ENCODE measurements at regions not wholly inside any gene's neighbourhood (a gene's known extent, or its start where the extent isn't known, plus 50 kb on each side); places are given as distances from the start of the nearest gene placed in this dataset.

DNA sequence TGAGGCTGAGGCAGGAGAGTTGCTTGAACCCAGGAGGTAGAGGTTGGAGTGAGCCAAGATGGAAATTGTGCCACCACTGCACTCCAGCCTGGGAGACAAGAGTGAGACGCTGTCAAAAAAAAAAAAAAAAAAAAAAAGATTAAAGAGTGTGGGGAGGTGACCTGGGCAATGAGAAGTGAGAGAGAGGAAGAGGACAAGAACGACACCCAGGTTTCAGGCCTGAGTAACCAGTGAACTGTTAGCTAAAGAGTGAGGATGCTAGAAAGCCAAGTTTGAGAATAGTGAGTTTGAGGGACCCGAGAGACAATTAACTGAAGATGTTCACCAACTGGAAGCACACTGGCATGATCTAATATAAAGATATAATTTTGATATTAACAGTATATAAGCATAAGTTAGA lies 85.4 kb upstream of the TNFAIP3 start:
- Mint-ChIP-seq H3K27ac (no peak overlapping the region), H3K36me3 (no peaks in the 10 kb centered on the region), H3K27me3 (no peaks in the 10 kb centered on the region), H3K9me3 (no peaks in the 10 kb centered on the region), H3K4me3 (no peak overlapping the region), H3K4me1 (no peaks in the 10 kb centered on the region)
- DNase-seq, result no peak

DNA sequence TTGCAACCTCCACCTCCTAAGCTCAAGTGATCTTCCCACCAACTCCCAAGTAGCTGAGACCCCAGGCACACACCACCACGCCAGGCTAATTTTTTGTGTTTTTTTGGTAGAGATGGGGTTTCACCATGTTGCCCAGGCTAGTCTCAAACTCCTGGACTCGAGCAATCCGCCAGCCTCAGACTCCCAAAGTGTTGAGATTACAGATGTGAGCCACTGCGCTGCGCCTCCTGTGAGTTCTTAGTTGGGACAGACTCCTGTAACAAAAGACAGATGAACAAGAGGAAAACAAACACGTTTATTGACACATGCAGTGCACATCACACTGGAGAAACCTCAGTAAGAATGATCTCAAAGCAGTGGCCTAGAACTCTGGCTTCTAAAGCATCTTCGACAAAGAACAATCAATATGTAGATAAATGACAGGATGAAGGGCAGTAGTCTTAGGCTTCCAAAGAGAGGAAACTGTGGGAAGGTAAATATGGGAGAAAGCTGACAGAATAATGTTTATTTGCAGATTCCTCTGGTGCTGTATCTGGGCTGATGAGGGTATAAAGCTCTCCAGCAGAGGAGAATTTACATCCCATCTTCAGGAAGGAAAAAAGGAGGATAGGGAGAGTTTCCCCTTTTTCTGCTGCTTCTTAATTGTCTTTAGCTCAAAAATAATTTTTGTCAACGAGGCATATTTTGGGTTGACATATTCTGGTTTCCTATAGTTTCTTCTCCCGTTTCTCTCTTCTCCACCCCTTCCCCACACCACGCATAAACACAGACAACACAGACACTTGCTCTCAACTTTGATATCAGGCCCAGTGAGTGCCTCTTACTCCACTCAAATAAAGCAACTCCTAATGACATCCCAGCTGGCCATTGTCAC lies 84.7 kb upstream of the TNFAIP3 start:
- H3K27me3 Mint-ChIP-seq, result no peaks in the 10 kb centered on the region
- H3K27ac Mint-ChIP-seq, result no peak overlapping the region
- H3K4me1 Mint-ChIP-seq, result no peaks in the 10 kb centered on the region
- H3K4me3 Mint-ChIP-seq, result no peak overlapping the region
- no peak for DNase-seq
- H3K36me3 Mint-ChIP-seq, result no peaks in the 10 kb centered on the region
- no peaks in the 10 kb centered on the region for H3K9me3 Mint-ChIP-seq

DNA sequence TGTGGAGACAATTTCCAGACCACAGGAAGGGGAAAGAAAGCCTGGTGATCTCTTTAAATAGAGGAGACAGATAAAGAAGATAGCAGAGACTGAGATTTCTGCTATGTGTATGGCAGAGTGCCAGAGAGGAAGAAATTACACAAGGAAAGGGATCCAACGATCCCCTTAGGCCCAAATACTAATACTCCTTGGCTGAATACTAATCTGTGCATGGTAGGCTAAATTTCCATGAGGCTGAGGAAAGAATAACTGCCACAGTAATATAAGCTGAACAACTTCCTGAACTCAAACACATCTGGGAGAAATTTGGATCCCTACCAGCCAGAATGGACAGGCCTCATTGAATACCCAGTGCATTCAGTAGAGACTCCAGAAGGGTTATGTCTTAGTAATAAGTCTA lies 83.3 kb upstream of the TNFAIP3 start:
- DNase-seq, result no peak
- Mint-ChIP-seq H3K27me3 (no peaks in the 10 kb centered on the region), H3K4me3 (no peak overlapping the region), H3K4me1 (peaks cover 1% of the 10 kb centered on the region), H3K27ac (no peak overlapping the region), H3K36me3 (no peaks in the 10 kb centered on the region), H3K9me3 (no peaks in the 10 kb centered on the region)

DNA sequence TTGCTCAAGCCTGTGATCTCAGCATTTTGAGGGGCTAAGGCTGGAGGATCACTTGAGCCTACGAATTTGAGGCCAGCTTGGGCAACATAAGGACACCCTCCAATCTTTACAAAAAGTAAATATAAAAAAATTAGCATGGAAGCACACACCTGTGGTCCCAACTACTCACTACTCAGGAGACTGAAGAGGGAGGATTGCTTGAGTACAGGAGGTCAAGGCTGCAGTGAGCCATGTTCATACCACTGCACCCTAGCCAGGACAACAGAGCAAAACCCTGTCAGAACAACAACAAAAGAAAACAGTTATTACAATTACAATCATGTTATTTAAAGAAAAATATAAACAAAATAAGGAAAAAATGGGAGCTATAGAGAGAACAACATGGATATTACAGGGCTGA lies 82.5 kb upstream of the TNFAIP3 start:
- no peaks in the 10 kb centered on the region for H3K36me3 Mint-ChIP-seq
- H3K27ac Mint-ChIP-seq, result no peak overlapping the region
- peaks cover 1% of the 10 kb centered on the region for H3K4me1 Mint-ChIP-seq
- no peak overlapping the region for H3K4me3 Mint-ChIP-seq
- no peak for DNase-seq
- no peaks in the 10 kb centered on the region for H3K27me3 Mint-ChIP-seq
- peaks cover 3% of the 10 kb centered on the region for H3K9me3 Mint-ChIP-seq

DNA sequence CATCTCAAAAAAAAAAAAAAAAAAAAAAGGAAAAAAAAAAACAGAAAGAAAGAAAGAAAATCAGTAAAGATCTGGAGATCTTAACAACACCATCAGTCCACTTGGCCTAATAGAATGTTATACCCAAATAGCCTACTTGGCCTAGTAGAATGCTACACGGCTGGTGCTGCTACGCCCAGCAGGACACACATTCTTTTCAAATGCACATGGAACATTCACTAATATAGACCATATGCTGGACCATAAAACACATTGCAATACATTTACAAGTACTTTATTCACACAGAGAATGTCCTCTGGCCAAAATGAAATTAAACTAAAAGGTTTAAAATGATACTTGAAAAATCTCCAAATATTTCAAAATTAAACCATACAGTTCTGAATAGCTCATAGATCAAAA lies 80.0 kb upstream of the TNFAIP3 start:
- Mint-ChIP-seq H3K27ac (no peak overlapping the region), H3K9me3 (peaks cover 3% of the 10 kb centered on the region), H3K4me1 (peaks cover 24% of the 10 kb centered on the region), H3K27me3 (no peaks in the 10 kb centered on the region), H3K36me3 (no peaks in the 10 kb centered on the region), H3K4me3 (no peak overlapping the region)
- DNase-seq, result no peak

DNA sequence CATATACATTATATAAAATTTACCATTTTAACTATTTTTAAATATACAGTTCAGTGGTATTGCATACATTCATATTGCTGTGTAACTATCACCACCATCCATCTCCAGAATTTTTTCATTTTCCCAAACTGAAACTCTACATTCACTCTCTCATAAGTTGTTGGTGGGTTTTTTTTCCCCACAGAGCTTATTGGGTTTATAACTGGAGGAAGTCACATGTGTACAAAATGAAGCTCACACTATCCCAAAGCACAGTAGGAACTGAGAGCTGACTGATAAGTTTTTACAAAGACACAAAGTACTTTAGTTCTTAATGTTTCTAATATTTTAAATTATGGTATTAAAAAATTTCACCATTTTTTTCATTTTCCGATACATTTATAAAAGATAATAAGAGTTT lies 78.8 kb upstream of the TNFAIP3 start:
- H3K4me3 Mint-ChIP-seq, result no peak overlapping the region
- H3K9me3 Mint-ChIP-seq, result peaks cover 3% of the 10 kb centered on the region
- no peaks in the 10 kb centered on the region for H3K27me3 Mint-ChIP-seq
- no peaks in the 10 kb centered on the region for H3K36me3 Mint-ChIP-seq
- no peak for DNase-seq
- peaks cover 28% of the 10 kb centered on the region for H3K4me1 Mint-ChIP-seq
- no peak overlapping the region for H3K27ac Mint-ChIP-seq

DNA sequence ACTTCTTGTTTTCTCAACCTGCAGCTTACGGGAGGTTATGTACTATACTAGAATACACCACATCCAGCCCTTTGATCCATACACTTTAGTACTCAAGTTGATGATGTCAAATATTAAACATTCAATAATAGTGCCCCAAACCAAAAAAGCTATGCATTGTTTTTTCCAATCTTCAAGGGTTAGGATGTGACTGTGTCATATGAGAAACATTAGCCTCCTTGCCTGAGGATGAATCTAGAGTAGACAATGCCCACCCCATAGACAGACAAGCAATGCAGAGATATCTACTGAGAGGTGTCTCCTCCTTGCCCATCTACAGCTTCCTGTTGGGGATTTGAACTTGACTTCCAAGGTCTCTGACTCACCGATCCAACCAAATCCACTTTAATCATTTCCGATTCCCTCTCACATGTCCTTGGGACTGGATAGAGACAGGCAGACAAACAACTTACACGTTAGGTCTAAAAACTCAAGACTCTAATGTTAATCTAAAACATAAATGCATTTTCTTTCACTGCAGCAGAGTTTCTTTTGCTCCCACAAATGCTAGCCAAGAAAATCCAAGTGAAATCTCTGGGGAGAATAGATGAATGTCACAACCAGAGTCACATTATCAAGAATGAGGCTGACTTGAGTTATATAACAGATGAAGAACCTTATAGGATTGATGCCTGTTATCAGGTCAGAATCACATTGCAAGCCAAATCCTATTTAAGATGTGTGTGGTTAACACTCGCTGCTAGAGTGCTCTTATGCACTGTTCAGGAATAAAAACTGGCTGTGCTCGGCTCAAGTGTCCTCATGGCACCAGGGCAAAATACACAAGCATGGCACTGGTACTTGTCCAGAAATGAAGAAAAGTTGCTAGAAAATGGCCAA lies 75.5 kb upstream of the TNFAIP3 start:
- Mint-ChIP-seq H3K27ac (peak overlapping the region; percentile 76), H3K4me3 (peak overlapping the region; percentile 29), H3K27me3 (no peaks in the 10 kb centered on the region), H3K4me1 (peaks cover 53% of the 10 kb centered on the region), H3K9me3 (peaks cover 3% of the 10 kb centered on the region), H3K36me3 (no peaks in the 10 kb centered on the region)
- DNase-seq, result no peak

DNA sequence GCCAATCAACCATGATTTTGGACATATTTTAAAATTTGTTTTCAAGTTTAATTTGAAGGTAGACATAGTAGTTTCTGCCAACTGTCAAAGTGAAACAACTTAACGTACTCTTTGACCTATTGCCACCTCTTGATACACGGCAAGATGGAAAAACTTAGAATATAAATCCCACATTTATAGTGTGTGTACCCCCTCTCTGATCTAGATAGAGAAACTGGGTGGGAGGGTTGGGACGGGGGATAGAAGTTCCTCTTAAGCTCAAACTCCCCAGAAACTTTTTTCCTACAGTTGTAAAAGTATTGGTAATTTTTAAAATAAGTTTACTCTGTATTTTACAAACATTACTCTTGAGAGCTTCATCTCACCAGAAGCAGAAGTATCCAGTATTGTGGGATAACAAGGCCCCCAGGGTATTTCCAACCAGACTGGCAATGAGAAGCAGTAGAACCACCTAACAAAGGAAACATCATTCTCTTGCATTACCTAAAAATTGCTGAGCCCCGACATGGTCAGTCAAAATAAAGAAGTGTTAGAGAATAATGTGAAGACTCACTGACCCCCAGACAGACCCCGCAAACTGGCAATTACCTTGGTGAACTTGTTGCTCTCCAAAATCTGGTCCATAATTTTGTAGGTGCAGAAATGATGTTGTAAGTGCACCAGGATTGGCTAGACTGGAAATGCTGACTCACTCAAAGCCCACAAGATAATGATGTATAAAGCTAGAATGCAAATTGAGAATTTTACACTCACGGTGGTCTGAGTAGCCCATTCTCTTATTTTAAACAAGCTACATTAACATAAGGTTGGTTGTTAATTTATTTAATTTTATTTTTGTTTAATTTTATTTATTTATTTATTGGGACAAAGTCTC lies 74.7 kb upstream of the TNFAIP3 start:
- H3K9me3 Mint-ChIP-seq, result peaks cover 3% of the 10 kb centered on the region
- DNase-seq, result no peak
- peak overlapping the region; percentile 40 for H3K4me3 Mint-ChIP-seq
- no peaks in the 10 kb centered on the region for H3K27me3 Mint-ChIP-seq
- H3K36me3 Mint-ChIP-seq, result no peaks in the 10 kb centered on the region
- peak overlapping the region; percentile 80 for H3K27ac Mint-ChIP-seq
- peaks cover 53% of the 10 kb centered on the region for H3K4me1 Mint-ChIP-seq

DNA sequence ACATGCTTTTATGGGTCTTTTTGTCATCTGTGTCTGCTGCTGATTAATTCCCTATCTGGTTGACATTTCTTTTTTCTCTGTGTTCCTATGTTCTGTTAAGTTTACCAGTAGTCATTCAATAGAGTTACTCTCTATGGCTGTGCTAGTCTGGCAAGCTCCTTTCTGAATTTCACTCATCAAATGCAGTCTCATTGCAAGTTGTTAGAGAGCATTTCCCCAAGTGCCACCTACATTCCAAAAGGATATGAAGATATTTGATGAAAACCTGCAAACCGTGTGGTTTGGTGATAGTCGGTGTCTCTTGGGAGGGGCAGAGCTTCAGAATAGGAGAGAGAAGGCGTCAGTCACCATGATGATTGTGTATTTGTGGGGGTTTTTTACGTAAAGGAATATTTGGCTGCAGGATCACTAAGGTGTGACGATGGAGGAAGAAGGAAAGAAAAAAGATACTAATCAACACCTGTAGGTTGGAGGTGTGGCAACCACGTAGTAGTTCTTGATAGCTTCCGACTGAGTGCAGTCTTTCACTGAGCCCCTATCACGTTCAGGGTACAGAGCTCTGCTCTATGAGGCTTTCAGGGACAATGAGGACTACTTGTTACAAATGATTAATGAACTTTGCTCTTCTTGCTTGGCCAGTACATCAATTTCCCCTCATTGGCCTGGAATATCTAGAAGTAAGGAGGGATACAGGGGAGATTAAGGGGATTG lies 73.1 kb upstream of the TNFAIP3 start:
- peaks cover 2% of the 10 kb centered on the region for H3K9me3 Mint-ChIP-seq
- no peaks in the 10 kb centered on the region for H3K36me3 Mint-ChIP-seq
- H3K27ac Mint-ChIP-seq, result no peak overlapping the region
- H3K27me3 Mint-ChIP-seq, result no peaks in the 10 kb centered on the region
- H3K4me3 Mint-ChIP-seq, result no peak overlapping the region
- DNase-seq, result no peak
- peaks cover 59% of the 10 kb centered on the region for H3K4me1 Mint-ChIP-seq

DNA sequence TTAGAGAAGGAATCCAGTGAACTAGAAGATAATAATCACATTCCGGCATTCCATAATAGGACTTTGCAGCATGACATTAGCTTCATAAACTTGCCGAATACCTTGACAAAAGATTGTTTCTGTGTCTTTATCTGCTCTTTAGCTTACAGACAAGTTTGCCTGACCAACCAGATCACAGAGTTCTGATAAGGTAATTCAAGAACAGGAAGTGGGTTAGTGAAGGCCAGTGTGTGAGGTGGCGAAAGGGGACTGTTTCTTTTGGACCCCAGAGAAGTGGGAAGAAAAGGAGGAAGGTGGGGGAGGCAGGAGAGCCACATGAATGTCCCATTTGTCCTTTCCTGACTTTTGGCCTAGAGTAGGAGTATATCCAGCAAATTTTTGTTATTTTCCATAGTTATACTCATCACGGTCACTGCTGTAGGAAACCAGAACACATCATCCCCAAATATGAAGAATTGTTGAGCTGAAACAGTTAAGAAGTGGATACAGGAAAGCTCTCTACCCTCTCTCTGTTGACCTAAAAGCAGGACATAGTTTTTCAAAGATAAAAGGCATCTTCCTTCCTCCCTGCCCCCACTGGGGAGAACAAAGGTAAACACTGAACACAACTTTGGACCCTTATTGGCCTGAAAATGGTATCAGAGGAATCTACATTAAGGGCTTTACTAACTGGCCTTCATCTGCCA lies 72.4 kb upstream of the TNFAIP3 start:
- Mint-ChIP-seq H3K4me3 (no peak overlapping the region), H3K27ac (no peak overlapping the region), H3K4me1 (peaks cover 66% of the 10 kb centered on the region)

DNA sequence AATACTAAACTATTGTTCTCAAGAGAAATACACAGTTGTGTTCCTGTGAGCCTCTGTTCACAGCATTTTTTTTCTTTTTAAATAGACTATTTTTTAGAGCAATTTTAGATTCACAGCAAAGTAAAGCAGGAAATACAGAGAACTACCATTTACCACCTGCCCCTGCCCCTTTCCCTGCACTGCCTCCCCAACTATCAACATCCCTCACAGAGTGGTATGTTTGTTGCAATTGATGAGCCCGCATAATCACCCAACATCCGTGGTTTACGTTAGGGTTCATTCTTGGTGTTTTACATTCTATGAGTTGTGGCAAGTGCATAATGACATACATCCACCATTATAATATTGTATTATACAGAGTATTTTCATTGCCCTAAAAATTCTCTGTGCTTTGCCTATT lies 71.6 kb upstream of the TNFAIP3 start:
- no peak overlapping the region for H3K27ac Mint-ChIP-seq
- DNase-seq, result no peak
- H3K27me3 Mint-ChIP-seq, result no peaks in the 10 kb centered on the region
- H3K9me3 Mint-ChIP-seq, result no peaks in the 10 kb centered on the region
- H3K36me3 Mint-ChIP-seq, result no peaks in the 10 kb centered on the region
- H3K4me3 Mint-ChIP-seq, result no peak overlapping the region
- H3K4me1 Mint-ChIP-seq, result peaks cover 66% of the 10 kb centered on the region

More for the DNA sequence above, 72.4 kb upstream of the TNFAIP3 start:
- no peaks in the 10 kb centered on the region for H3K9me3 Mint-ChIP-seq
- H3K36me3 Mint-ChIP-seq, result no peaks in the 10 kb centered on the region
- DNase-seq, result no peak
- no peaks in the 10 kb centered on the region for H3K27me3 Mint-ChIP-seq

DNA sequence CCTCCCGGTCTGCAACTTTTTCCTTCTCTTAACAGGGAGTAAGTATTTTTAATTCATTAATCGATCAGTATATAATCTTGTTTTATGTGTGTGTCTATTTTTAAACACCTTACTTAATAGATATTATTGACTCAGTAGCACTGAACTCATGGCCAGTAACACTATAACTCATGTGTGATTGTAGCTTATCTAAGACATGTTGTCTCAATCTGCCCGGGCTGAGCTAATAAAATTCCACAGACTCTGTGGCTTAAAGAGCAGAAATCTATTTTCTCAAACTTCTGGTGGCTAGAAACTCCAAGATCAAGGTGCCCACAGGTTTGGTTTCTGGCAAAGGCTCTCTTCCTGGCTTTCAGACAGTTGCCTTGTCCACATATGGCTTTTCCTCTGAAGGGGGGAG lies 68.8 kb upstream of the TNFAIP3 start:
- H3K9me3 Mint-ChIP-seq, result peaks cover under 1% of the 10 kb centered on the region

DNA sequence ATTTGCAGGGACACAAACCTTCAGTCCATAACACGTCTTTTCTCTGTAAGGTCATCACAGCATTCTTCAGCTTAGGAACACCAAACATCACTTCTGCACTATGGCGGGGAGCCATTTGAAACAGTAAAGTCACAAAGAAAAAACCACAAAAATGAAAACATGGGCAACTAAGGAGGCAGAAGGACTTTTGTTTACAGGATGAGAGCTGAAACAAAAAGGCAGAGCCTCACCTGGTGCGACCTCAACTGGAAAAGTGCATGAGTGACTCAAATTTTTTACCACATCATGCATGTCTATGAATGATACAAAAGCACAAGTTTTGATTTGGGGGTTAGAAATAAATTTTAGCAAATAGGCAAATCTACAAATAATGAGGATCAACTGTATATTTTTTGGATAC lies 68.2 kb upstream of the TNFAIP3 start:
- peak overlapping the region; percentile 64 for H3K27ac Mint-ChIP-seq
- no peaks in the 10 kb centered on the region for H3K27me3 Mint-ChIP-seq
- no peak for DNase-seq
- no peak overlapping the region for H3K4me3 Mint-ChIP-seq
- peaks cover 3% of the 10 kb centered on the region for H3K9me3 Mint-ChIP-seq
- H3K4me1 Mint-ChIP-seq, result peaks cover 61% of the 10 kb centered on the region
- peaks cover 3% of the 10 kb centered on the region for H3K36me3 Mint-ChIP-seq

More for the DNA sequence above, 68.8 kb upstream of the TNFAIP3 start:
- Mint-ChIP-seq H3K27ac (no peak overlapping the region), H3K4me1 (peaks cover 61% of the 10 kb centered on the region), H3K27me3 (no peaks in the 10 kb centered on the region), H3K36me3 (peaks cover under 1% of the 10 kb centered on the region), H3K4me3 (no peak overlapping the region)
- no peak for DNase-seq

Measured in activated naive CD8-positive, alpha-beta T cell treated with anti-CD3 and anti-CD28 coated beads for 36 hours (primary cell).